NCI-H69 (cell line): ENCODE measurements at regions not wholly inside any gene's neighbourhood (a gene's known extent, or its start where the extent isn't known, plus 50 kb on each side); places are given as distances from the start of the nearest gene placed in this dataset.
"Not testable (repeated sequence)": the region's sequence is repeated elsewhere in the genome, so short reads cannot be mapped to it uniquely, and the experiment has no call there.

Experiments used
- DNase-seq: peaks from one replicate; lab custom pipeline; 2025; lab: John Stamatoyannopoulos, UW

DNA sequence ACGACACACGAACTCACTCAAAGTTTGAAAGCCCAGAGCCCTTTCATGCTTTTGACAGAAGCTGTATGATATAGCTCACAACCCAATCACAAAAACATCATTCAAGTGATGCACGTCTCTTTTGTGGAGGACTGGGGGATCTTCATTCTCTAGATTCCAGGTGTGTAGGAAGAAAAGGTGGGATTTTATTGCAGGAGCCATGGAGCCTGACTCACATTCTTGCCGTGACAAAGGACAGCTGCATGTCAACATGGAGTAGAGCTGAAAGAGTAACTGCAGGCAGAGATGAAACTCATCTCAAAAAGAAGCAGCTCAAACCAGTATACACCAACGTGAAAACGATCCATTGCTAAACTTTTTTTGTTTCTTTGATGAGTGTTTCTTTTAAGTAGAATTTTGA is 50.9 kb upstream of the PDE1A start:
- no peak for DNase-seq

GRCh38 chr2:182481676-182482075 is 54.8 kb upstream of the PDE1A start:
- no peak for DNase-seq

DNA sequence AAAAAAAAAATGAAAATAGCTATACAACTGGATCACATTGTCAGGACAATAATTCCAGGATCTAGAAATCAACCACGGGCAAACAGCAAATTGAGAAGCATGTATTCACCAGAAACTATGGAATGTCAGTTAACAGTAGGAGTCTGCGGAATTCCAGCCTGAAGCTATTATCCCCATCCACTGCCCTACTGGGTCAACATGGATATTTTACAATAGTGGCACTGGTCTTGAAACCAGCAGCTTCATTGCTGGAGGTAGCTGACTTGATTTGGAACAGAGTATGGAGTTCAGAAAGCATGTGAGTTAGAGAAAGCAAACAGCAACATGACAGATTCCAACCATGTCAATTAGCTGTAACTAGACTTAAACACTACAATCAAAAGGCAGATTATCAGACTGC is 55.7 kb upstream of the PDE1A start:
- DNase-seq: peak; percentile 27

GRCh38 chr2:182496596-182496995 is 69.8 kb upstream of the PDE1A start:
- no peak for DNase-seq

DNA sequence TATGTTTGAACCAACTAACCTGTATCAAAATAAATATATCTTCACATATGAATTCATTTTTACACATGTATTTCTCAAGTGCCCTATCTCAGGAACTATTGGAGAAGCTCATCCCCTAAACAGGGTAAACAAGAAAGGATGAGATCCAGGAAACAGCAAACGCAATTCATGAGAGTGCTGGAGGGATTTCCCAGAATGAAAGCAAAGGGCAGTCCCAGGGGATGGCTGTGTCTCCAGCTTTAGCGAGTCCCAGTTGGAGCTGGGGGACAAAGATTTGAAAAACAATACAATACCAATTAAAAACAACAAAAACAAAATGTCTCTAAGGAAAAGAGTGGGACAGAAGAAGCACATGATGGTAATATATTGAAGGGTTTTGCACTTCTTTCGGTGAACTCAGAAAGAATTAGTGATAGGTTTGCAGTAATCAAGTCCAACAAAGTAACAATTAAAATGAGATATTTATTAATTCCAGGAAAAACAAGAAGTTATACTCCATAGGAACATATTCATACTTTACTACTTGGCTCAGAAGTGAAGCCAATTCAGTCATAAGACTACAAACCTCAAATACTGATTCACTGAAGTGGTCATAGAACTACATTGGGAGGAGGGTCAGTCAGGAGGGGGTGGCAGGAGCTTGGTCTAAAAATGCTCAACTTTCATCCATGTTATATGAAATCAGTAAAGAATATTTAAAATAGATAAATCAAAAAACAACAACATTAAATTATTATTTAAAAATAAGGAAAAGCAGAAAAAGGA is 73.1 kb upstream of the PDE1A start:
- peak; percentile 10 for DNase-seq

DNA sequence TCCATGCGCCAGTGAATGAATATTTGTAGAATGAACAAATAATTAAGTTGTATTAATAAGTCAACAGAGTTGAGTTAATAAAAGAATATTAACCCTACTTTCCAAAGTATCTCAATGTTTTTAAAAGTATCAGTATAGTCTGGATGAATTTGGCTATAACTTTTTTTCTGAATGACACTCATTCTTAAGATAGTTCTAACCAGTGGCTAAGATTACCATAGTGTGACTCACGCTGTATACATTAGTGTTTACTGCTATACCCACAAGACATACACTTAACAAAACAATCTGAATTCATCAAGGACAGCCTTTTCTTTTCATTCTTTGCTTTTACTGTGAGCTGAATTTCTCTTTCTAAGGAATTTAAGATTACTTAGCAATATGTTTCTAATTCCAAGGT is 77.0 kb upstream of the PDE1A start:
- DNase-seq: no peak

GRCh38 chr2:182504903-182505302 is 78.1 kb upstream of the PDE1A start:
- DNase-seq: no peak

GRCh38 chr2:182506606-182507005 is 79.8 kb upstream of the PDE1A start:
- peak; percentile 3 for DNase-seq

DNA sequence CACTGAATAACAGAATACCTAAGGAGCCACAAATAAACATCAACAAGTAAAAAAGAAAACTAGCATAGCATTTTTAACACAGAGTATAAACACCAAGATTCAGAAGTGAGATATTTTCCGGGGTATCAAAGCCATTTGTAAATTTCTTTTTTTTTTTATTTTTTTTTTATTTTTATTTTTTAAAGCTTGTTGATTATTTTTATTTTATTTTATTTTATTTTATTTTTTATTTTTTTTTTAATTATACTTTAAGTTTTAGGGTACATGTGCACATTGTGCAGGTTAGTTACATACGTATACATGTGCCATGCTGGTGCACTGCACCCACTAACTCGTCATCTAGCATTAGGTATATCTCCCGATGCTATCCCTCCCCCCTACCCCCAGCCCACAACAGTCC is 81.7 kb upstream of the PDE1A start:
- not testable (repeated sequence) for DNase-seq

DNA sequence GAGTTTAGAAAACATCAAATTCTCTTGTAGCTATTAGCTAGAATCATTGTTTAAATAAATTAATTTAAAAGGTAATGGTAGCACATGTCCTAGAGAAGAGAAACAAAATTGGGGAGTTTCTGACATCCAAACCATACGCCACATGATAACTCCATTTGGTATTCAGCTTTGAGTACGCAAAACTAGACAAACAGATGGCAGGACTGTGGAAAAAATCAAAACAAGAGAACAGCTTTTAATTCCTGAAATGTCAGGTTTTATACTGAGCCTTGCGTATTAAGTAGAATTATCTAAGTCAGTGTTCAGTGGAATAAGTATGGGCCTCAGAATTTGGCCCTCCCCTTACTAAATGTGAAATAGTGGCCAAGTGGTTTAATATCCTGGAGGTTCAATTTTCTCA is 82.4 kb upstream of the PDE1A start:
- DNase-seq: no peak

GRCh38 chr2:182521453-182522404 is 94.9 kb upstream of the PDE1A start:
- DNase-seq: peak; percentile 81

DNA sequence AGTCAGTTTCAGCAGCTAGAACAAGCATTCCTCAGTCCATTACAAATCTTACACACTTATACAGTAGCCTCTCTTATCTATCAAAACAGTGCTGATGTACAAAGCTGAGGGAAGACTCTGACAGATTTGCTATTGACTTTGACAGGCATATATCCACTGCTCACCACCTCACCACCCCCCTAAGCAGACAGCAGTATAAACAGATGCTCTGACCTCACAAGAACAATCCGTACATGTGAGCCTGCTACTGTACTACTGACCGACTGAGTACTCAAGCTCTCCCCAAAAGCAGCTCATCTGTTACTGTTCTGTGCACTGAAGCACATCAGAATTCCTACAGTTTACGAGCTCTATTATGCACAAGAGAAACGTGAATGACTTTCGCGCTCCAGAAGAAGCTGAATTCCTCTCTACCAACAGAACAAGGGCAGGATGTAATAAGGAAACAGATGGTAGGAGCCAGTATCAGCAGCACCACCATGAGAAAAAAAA is 95.6 kb upstream of the PDE1A start:
- peak; percentile 85 for DNase-seq

- DNase-seq: peak; percentile 84
Measured at GRCh38 chr2:182522972-182523473, 96.2 kb upstream of the PDE1A start.

DNA sequence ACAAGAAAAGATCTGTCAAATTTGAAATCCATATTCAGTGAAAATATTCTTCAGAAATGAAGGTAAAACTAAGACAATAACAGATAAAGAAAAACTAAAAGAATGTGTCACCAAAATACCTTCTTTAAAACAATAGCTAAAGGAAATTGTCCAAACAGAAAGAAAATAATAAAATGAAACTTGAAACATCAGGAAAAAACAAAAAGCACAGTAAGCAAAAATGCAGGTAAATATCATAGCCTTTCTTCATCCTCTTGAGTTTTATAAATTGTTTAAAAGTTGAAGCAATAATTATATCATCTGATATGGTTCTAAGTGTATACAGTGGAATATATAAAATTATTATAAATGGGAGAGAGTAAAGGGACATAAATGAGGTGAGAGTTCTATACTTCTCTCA is 103.8 kb upstream of the PDE1A start:
- no peak for DNase-seq

- peak; percentile 28 for DNase-seq
Measured at GRCh38 chr2:182540252-182540651, 113.4 kb upstream of the PDE1A start.

DNA sequence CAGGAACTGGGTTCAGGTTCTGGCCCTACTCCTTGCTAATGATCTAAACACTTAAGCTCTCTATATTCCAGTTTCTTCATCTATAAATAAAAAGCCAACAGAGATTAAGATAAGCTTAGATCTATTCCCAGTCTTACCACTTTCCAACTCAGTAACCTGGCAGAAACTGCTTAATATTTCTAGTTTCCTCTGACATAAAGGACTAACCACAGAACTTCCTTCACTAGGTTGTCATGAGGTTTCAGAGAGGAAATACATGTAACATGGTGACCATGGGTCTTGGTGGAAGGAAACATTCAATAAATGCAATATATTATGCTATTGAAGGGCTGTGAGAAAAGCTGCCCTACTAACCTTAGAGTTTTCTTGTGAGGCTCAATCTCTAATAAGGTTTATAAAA is 114.4 kb upstream of the PDE1A start:
- no peak for DNase-seq

DNA sequence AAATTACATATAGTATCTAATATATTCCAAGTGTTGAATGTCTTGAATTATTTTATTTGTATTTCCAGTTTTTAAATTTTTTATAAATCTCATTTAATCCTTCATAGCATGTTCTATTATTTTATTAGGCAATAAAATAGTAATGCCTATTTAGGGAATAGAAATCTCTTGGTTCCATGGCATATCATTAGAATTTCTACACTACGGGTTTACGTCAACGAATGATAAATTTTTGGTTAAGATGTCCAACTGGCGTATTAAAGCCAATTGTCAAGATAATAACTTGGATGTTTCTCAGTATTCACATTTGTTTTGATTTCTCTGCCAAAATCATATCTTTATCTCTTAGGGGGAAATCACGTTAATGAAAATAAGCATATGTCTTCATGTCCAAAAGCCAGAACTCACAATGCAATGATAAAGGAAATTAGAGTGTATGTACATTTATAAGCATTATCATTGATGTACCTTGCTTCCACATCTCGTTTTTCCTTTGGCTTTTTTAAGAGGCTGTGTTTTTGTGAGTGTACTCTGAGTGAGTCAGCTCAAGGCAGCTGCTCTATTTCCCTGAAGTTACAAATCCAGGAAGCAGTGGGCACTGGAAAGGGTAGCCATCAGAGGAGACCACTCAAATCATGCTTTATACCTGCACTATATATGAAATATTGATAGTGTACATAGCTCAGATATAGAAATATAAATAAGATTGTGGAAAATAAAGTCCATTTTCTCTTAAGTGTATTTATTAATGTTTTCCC is 115.8 kb upstream of the PDE1A start:
- DNase-seq: no peak

- no peak for DNase-seq
Measured at GRCh38 chr2:182543741-182544525, 117.1 kb upstream of the PDE1A start.

- no peak for DNase-seq
Measured at GRCh38 chr2:182545420-182546167, 118.8 kb upstream of the PDE1A start.
